Adrenal gland (tissue), 5 donors: ENCODE measurements at regions not wholly inside any gene's neighbourhood (a gene's known extent, or its start where the extent isn't known, plus 50 kb on each side); places are given as distances from the start of the nearest gene placed in this dataset.

Source experiments
- CTCF ChIP-seq, 6 experiments: fragments of 450-650 bp in 4 of 6; fragments of 200-600 bp in 2 of 6; sonication (generic) in 1 of 6; IDR thresholded peaks; 1 replicate in 5 of 6; 2 replicates in 1 of 6; pipeline versions ENCODE4 v1.5.1 to v1.8.0; 2016 to 2021; ENCODE audit warnings: antibody characterized with exemption in 6 of 6, mild to moderate bottlenecking in 2 of 6, moderate library complexity in 1 of 6
- POLR2A ChIP-seq, 2 donors: fragments of 450-650 bp; IDR thresholded peaks; one replicate each; pipeline ENCODE4 v1.6.1; 2017; ENCODE audit warnings: antibody characterized with exemption in 2 of 2, mild to moderate bottlenecking in 2 of 2, moderate library complexity in 1 of 2
- donor health status: DM: no; HTN: no; CAD: no.

DNA sequence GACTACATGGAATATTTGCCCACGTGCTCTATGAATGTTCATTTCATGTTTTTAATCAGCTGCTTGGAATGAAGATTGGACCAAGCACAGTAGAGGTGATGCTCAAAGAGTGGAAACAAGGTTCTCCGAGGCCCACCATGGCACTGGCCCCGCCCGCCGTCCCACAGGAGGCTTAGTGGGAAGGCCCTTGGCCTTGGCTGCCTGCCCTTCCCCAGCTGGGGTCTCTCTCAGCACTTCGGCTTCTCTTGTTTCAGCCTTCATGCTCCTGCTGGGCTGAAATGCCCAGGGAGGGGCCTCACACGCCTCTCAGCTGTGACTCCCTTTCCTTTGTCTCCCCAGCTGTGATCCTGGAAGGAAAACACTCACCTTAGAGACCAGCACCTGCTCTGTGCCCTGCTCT, 833.2 kb downstream of the GALR1 start:
- TF ChIP-seq CTCF (IDR thresholded peaks at IDR 0.05), result no peak
- no peak for TF ChIP-seq POLR2A (IDR thresholded peaks at IDR 0.05)
